GM12878 (cell line): ENCODE measurements at regions not wholly inside any gene's neighbourhood (a gene's known extent, or its start where the extent isn't known, plus 50 kb on each side); places are given as distances from the start of the nearest gene placed in this dataset.

Source experiments
- ATAC-seq: fragments of 200-7000 bp; cut with Tn5 transposase; 3 replicates; pipeline ENCODE4 v1.9.1; 2020; ENCODE audit warnings: mild to moderate bottlenecking, moderate library complexity
- BruUV-seq: library from RNA; stranded (reverse); fragments of 400-500 nt; replicated peaks from 2 replicates; lab custom pipeline; 2021; lab: Mats Ljungman, UMichigan
- CTCF ChIA-PET: fragments of 300-600 bp; sonication (Branson Sonifier 250); formaldehyde crosslinking; extraction: SDS; loops from one replicate; lab custom pipeline; 2021; ENCODE audit warnings: inconsistent platforms; lab: Yijun Ruan, JAX
- POLR2A ChIA-PET: fragments of 350-600 bp; formaldehyde crosslinking; extraction: SDS; loops from one replicate; lab custom pipeline; 2021; ENCODE audit warnings: inconsistent platforms; lab: Charles Lee
- RAD21 ChIA-PET: fragments of 300-600 bp; sonication (Branson Sonifier 250); formaldehyde crosslinking; loops from one replicate; lab custom pipeline; 2023; ENCODE audit warnings: antibody characterized with exemption; ENCODE audit not compliant: unreplicated experiment; lab: Charles Lee
- SMC1A ChIA-PET: fragments of 300-600 bp; sonication (Branson Sonifier 250); formaldehyde crosslinking; loops from one replicate; lab custom pipeline; 2023; ENCODE audit not compliant: unreplicated experiment, uncharacterized antibody; lab: Charles Lee
- DNase-seq: peaks from one replicate; pipeline ENCODE4 v3.0.0-alpha.2; 2011; ENCODE audit warnings: low read depth, low spot score
- FAIRE-seq: peaks from 3 replicates; lab custom pipeline; 2011; peaks lifted over from hg19 to GRCh38; lab: Jason Lieb, UNC
- H2AFZ ChIP-seq: 2 replicates; pipeline ENCODE4 v1.6.0; 2011; ENCODE audit warnings: low read depth, low read length, control low read depth; ENCODE audit not compliant: control insufficient read depth
- H3K27ac ChIP-seq: 2 replicates; pipeline ENCODE4 v1.5.1; 2011; ENCODE audit warnings: control low read depth; ENCODE audit not compliant: control insufficient read depth, insufficient read depth
- H3K27me3 ChIP-seq, 2 experiments: replicated peaks in 1 of 2; 2 replicates each; pipeline versions ENCODE4 v1.6.0 to v1.6.1; 2011; ENCODE audit warnings: low read length in 1 of 2; ENCODE audit not compliant: control insufficient read depth in 2 of 2, insufficient read depth in 2 of 2
- H3K36me3 ChIP-seq, 2 experiments: 2 replicates each; pipeline ENCODE4 v1.5.1; 2011; ENCODE audit warnings: low read length in 1 of 2; ENCODE audit not compliant: control insufficient read depth in 2 of 2, insufficient read depth in 2 of 2
- H3K4me1 ChIP-seq: 2 replicates; pipeline ENCODE4 v1.6.1; 2011; ENCODE audit warnings: mild to moderate bottlenecking, low read length, moderate library complexity, mixed read lengths; ENCODE audit not compliant: control insufficient read depth, insufficient read depth
- H3K4me2 ChIP-seq: 2 replicates; pipeline ENCODE4 v1.6.0; 2011; ENCODE audit warnings: control low read depth; ENCODE audit not compliant: control insufficient read depth, insufficient read depth
- H3K4me3 ChIP-seq: fragments of 200-600 bp; sonication (generic); 2 replicates; pipeline ENCODE4 v1.5.1; 2016
- H3K79me2 ChIP-seq: 2 replicates; pipeline ENCODE4 v1.6.0; 2011; ENCODE audit warnings: low read length; ENCODE audit not compliant: control insufficient read depth, insufficient read depth
- H3K9ac ChIP-seq: 2 replicates; pipeline ENCODE4 v1.8.0; 2011; ENCODE audit warnings: low read length, control low read depth, mixed read lengths; ENCODE audit not compliant: control insufficient read depth, insufficient read depth
- H3K9me3 ChIP-seq: replicated peaks from 3 replicates; pipeline ENCODE4 v1.5.1; 2011; ENCODE audit warnings: mild to moderate bottlenecking, low read length; ENCODE audit not compliant: control insufficient read depth, insufficient read depth
- H4K20me1 ChIP-seq: 2 replicates; pipeline ENCODE4 v1.6.0; 2011; ENCODE audit not compliant: control insufficient read depth, insufficient read depth
- CREM ChIP-seq: IDR thresholded peaks from 2 replicates; pipeline ENCODE4 v1.6.1; 2014; ENCODE audit warnings: antibody characterized with exemption, low read depth
- EP300 ChIP-seq, 2 experiments: fragments of 150-350 bp in 1 of 2; IDR thresholded peaks; 2 replicates each; pipeline ENCODE4 v1.6.1; 2011 to 2012; ENCODE audit warnings: low read depth in 2 of 2, low read length in 2 of 2, borderline replicate concordance in 1 of 2, improper control_type of control experiment in 1 of 2, inconsistent platforms in 1 of 2; ENCODE audit not compliant: control insufficient read depth in 1 of 2
- IKZF2 ChIP-seq, 2 experiments: fragments of 450-650 bp; IDR thresholded peaks; 2 replicates each; pipeline ENCODE4 v1.6.1; 2017; ENCODE audit warnings: mild to moderate bottlenecking in 2 of 2, moderate library complexity in 2 of 2
- IRF5 ChIP-seq: fragments of 450-650 bp; IDR thresholded peaks from 2 replicates; pipeline ENCODE4 v1.6.1; 2017; ENCODE audit warnings: borderline replicate concordance
- KDM1A ChIP-seq: fragments of 200-600 bp; sonication (generic); IDR thresholded peaks from 2 replicates; pipeline ENCODE4 v1.6.1; 2016; ENCODE audit warnings: borderline replicate concordance
- NR2F1 ChIP-seq: fragments of 450-650 bp; conservative IDR thresholded peaks from 2 replicates; pipeline ENCODE4 v1.6.1; 2017; ENCODE audit warnings: mild to moderate bottlenecking
- POLR2AphosphoS5 ChIP-seq: IDR thresholded peaks from 2 replicates; pipeline ENCODE4 v1.6.1; 2011; ENCODE audit warnings: mild to moderate bottlenecking, low read length, inconsistent platforms
- RCOR1 ChIP-seq: conservative IDR thresholded peaks from 2 replicates; pipeline ENCODE4 v1.6.1; 2012; ENCODE audit warnings: low read depth, low read length, improper control_type of control experiment
- SIX5 ChIP-seq: IDR thresholded peaks from 2 replicates; pipeline ENCODE4 v1.6.1; 2011; ENCODE audit warnings: mild to moderate bottlenecking, low read depth, low read length, moderate library complexity; ENCODE audit not compliant: severe bottlenecking
- SP1 ChIP-seq: IDR thresholded peaks from one replicate; pipeline ENCODE4 v1.6.1; 2011; ENCODE audit warnings: low read depth, low read length
- SREBF2 ChIP-seq: IDR thresholded peaks from 2 replicates; pipeline ENCODE4 v1.6.1; 2012; ENCODE audit warnings: mild to moderate bottlenecking, low read length
- WRNIP1 ChIP-seq: IDR thresholded peaks from 2 replicates; pipeline ENCODE4 v1.6.1; 2011; ENCODE audit warnings: low read depth, low read length, improper control_type of control experiment, borderline replicate concordance
- WGBS: methylation state at CpG from one replicate; pipeline ENCODE4 v1.1.6; 2016; ENCODE audit warnings: low lambda C conversion rate; ENCODE audit not compliant: insufficient replicate concordance, insufficient coverage; ENCODE audit errors: missing lambda C conversion rate; 5-methylcytosine and 5-hydroxymethylcytosine counted together
- in situ Hi-C: fragments of 300-500 bp; cut with MboI; formaldehyde crosslinking; loops from 9 replicates; pipeline ENCODE4 v1.14.3; 2018; ENCODE audit warnings: mixed read lengths
- intact Hi-C: fragments of 100-400 bp; cut with micrococcal nuclease; formaldehyde crosslinking; loops from one replicate; pipeline ENCODE4 v1.14.2; 2022; ENCODE audit not compliant: unreplicated experiment
- TF ChIP-seq, protein P1 (sequence below): fragments of 450-650 bp; IDR thresholded peaks from 2 replicates; pipeline ENCODE4 v1.6.1; 2016; ENCODE audit warnings: mild to moderate bottlenecking
- TF ChIP-seq, protein P2 (sequence below): IDR thresholded peaks from 2 replicates; pipeline ENCODE4 v1.6.1; 2011; ENCODE audit warnings: low read depth, mild to moderate bottlenecking, low read length, moderate library complexity, borderline replicate concordance; ENCODE audit errors: extremely low read depth
- TF ChIP-seq, protein P3 (sequence below): fragments of 450-650 bp; IDR thresholded peaks from 2 replicates; pipeline ENCODE4 v1.6.1; 2018; ENCODE audit warnings: mild to moderate bottlenecking, low read depth, moderate library complexity; ENCODE audit not compliant: partially characterized antibody
- TF ChIP-seq, protein P4 (sequence below): fragments of 450-650 bp; conservative IDR thresholded peaks from 2 replicates; pipeline ENCODE4 v1.6.1; 2017; ENCODE audit warnings: mild to moderate bottlenecking, moderate library complexity

- no peak for DNase-seq
- in situ Hi-C loops (no loop called here), intact Hi-C loops (no loop called here)
- BruUV-seq: no TSS peak
- H2AFZ ChIP-seq: no peak overlapping the region
- ChIA-PET RAD21 (no interaction called here), SMC1A (interaction anchor here (1.1 kb wide), 1 partner anchor 16 kb away, joined by 3 read pairs; no protein-coding TSS in a partner anchor), CTCF (interaction anchor here (1.6 kb wide), 1 partner anchor 10 kb away, joined by 4 read pairs; no protein-coding TSS in a partner anchor), POLR2A (no interaction called here)
- no peak overlapping the region for H3K4me2 ChIP-seq
- H3K4me3 ChIP-seq: no peak overlapping the region
- FAIRE-seq: no peak
- no peaks in the 10 kb centered on the region; the same call in 2 of the 3 replicates for H3K9me3 ChIP-seq
- ATAC-seq: no peak
- no peaks in the 10 kb centered on the region for H3K36me3 ChIP-seq
- no peaks in the 10 kb centered on the region for H3K4me1 ChIP-seq
- H3K27ac ChIP-seq: no peak overlapping the region
- no peaks in the 10 kb centered on the region for H3K79me2 ChIP-seq
- H3K27me3 ChIP-seq: no peaks in the 10 kb centered on the region
- no peak overlapping the region for H3K9ac ChIP-seq
- no peaks in the 10 kb centered on the region; the same call in 1 of the 2 replicates for H4K20me1 ChIP-seq
- WGBS: 59% methylated on average over 8 of the region's 8 CpGs
- no peak for TF ChIP-seq RCOR1
- TF ChIP-seq CREM: no peak
- TF ChIP-seq, protein P1, sequence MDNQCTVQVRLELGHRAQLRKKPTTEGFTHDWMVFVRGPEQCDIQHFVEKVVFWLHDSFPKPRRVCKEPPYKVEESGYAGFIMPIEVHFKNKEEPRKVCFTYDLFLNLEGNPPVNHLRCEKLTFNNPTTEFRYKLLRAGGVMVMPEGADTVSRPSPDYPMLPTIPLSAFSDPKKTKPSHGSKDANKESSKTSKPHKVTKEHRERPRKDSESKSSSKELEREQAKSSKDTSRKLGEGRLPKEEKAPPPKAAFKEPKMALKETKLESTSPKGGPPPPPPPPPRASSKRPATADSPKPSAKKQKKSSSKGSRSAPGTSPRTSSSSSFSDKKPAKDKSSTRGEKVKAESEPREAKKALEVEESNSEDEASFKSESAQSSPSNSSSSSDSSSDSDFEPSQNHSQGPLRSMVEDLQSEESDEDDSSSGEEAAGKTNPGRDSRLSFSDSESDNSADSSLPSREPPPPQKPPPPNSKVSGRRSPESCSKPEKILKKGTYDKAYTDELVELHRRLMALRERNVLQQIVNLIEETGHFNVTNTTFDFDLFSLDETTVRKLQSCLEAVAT: no peak
- no peak for TF ChIP-seq POLR2AphosphoS5
- TF ChIP-seq SP1: no peak
- TF ChIP-seq SIX5: no peak
- TF ChIP-seq, protein P2, sequence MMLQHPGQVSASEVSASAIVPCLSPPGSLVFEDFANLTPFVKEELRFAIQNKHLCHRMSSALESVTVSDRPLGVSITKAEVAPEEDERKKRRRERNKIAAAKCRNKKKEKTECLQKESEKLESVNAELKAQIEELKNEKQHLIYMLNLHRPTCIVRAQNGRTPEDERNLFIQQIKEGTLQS: no peak
- TF ChIP-seq WRNIP1: no peak
- TF ChIP-seq EP300 (IDR thresholded peaks at IDR 0.05; ENCODE audit: borderline replicate concordance in 1 of 2, control insufficient read depth in 1 of 2, low read depth in 2 of 2, low read length in 2 of 2): no peak
- no peak for TF ChIP-seq SREBF2
- TF ChIP-seq, protein P3, sequence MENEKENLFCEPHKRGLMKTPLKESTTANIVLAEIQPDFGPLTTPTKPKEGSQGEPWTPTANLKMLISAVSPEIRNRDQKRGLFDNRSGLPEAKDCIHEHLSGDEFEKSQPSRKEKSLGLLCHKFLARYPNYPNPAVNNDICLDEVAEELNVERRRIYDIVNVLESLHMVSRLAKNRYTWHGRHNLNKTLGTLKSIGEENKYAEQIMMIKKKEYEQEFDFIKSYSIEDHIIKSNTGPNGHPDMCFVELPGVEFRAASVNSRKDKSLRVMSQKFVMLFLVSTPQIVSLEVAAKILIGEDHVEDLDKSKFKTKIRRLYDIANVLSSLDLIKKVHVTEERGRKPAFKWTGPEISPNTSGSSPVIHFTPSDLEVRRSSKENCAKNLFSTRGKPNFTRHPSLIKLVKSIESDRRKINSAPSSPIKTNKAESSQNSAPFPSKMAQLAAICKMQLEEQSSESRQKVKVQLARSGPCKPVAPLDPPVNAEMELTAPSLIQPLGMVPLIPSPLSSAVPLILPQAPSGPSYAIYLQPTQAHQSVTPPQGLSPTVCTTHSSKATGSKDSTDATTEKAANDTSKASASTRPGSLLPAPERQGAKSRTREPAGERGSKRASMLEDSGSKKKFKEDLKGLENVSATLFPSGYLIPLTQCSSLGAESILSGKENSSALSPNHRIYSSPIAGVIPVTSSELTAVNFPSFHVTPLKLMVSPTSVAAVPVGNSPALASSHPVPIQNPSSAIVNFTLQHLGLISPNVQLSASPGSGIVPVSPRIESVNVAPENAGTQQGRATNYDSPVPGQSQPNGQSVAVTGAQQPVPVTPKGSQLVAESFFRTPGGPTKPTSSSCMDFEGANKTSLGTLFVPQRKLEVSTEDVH: no peak
- no peak for TF ChIP-seq IRF5
- TF ChIP-seq, protein P4, sequence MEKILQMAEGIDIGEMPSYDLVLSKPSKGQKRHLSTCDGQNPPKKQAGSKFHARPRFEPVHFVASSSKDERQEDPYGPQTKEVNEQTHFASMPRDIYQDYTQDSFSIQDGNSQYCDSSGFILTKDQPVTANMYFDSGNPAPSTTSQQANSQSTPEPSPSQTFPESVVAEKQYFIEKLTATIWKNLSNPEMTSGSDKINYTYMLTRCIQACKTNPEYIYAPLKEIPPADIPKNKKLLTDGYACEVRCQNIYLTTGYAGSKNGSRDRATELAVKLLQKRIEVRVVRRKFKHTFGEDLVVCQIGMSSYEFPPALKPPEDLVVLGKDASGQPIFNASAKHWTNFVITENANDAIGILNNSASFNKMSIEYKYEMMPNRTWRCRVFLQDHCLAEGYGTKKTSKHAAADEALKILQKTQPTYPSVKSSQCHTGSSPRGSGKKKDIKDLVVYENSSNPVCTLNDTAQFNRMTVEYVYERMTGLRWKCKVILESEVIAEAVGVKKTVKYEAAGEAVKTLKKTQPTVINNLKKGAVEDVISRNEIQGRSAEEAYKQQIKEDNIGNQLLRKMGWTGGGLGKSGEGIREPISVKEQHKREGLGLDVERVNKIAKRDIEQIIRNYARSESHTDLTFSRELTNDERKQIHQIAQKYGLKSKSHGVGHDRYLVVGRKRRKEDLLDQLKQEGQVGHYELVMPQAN: no peak
- no peak for TF ChIP-seq IKZF2 (IDR thresholded peaks at IDR 0.05)
- no peak for TF ChIP-seq KDM1A
- TF ChIP-seq NR2F1: no peak
These were observed 56.4 kb upstream of the PHACTR2 start for GRCh38 chr6:143621159-143621873.
